ENCODE measurements at regions not wholly inside any gene's neighbourhood (a gene's known extent, or its start where the extent isn't known, plus 50 kb on each side); places are given as distances from the start of the nearest gene placed in this dataset.

DNA sequence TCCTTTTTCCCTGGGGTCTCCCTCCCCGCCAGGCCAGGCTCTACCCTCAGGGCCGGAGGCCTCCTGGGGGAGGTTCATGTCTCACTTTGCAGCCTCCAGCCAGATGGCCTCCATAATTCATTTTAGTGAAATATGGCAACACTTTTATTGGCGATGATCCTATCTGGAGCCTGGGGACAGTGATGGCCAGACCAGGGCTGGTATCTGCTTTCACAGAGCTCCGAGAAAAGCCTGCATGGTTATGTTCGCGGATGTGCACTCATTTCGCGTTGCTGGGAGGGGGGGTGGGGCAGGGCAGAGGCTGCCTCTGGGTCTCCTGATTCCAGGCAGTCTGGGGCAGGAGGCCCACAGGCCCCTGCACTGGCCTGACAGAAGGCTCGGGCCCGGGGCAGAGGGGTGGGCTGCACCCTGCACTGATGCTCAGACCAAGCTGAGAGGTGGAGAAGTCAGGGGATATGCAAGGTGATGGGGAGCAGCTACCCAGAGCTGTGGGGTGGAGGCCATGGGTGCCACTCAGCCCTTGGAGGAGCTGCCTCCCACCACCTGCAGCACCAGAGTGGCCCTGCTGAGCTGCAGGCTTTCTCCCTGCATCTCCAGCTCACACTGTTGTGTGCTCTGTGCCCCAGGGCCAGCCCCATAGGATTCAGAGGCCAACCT is 85.3 kb upstream of the RET start:
- TF ChIP-seq, protein P1, sequence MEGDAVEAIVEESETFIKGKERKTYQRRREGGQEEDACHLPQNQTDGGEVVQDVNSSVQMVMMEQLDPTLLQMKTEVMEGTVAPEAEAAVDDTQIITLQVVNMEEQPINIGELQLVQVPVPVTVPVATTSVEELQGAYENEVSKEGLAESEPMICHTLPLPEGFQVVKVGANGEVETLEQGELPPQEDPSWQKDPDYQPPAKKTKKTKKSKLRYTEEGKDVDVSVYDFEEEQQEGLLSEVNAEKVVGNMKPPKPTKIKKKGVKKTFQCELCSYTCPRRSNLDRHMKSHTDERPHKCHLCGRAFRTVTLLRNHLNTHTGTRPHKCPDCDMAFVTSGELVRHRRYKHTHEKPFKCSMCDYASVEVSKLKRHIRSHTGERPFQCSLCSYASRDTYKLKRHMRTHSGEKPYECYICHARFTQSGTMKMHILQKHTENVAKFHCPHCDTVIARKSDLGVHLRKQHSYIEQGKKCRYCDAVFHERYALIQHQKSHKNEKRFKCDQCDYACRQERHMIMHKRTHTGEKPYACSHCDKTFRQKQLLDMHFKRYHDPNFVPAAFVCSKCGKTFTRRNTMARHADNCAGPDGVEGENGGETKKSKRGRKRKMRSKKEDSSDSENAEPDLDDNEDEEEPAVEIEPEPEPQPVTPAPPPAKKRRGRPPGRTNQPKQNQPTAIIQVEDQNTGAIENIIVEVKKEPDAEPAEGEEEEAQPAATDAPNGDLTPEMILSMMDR (IDR thresholded peaks at IDR 0.05), result no peak
- no peak for TF ChIP-seq POLR2A (IDR thresholded peaks at IDR 0.05)
